HUES48 (cell line): ENCODE measurements at regions not wholly inside any gene's neighbourhood (a gene's known extent, or its start where the extent isn't known, plus 50 kb on each side); places are given as distances from the start of the nearest gene placed in this dataset.

ENCODE experiments used
- H3K27ac ChIP-seq: one replicate; pipeline ENCODE4 v1.7.0; 2013; ENCODE audit warnings: low read depth, low read length, inconsistent platforms
- H3K27me3 ChIP-seq: 2 replicates; pipeline ENCODE4 v1.6.1; 2013; ENCODE audit warnings: mild to moderate bottlenecking, low read length; ENCODE audit not compliant: control insufficient read depth, insufficient read depth
- H3K36me3 ChIP-seq: 2 replicates; pipeline ENCODE4 v1.6.1; 2013; ENCODE audit warnings: low read length; ENCODE audit not compliant: control insufficient read depth, insufficient read depth
- H3K4me1 ChIP-seq: 2 replicates; pipeline ENCODE4 v1.6.1; 2013; ENCODE audit warnings: mild to moderate bottlenecking, low read length; ENCODE audit not compliant: control insufficient read depth, insufficient read depth
- H3K4me3 ChIP-seq: 2 replicates; pipeline ENCODE4 v1.5.1; 2013; ENCODE audit warnings: mild to moderate bottlenecking, low read depth, low read length
- H3K9ac ChIP-seq: 2 replicates; pipeline ENCODE4 v1.6.1; 2013; ENCODE audit warnings: mild to moderate bottlenecking, low read depth, low read length, moderate library complexity
- H3K9me3 ChIP-seq: 2 replicates; pipeline ENCODE4 v1.6.1; 2013; ENCODE audit warnings: low read length; ENCODE audit not compliant: control insufficient read depth, insufficient read depth

GRCh38 chr2:62561586-62561985, 55.6 kb upstream of the TMEM17 start:
- H3K27ac ChIP-seq = no peak overlapping the region
- H3K36me3 ChIP-seq = no peaks in the 10 kb centered on the region
- no peaks in the 10 kb centered on the region for H3K4me1 ChIP-seq
- H3K27me3 ChIP-seq = no peaks in the 10 kb centered on the region
- no peak overlapping the region for H3K9ac ChIP-seq
- H3K4me3 ChIP-seq = no peak overlapping the region
- no peaks in the 10 kb centered on the region for H3K9me3 ChIP-seq

- no peaks in the 10 kb centered on the region for H3K9me3 ChIP-seq
- no peak overlapping the region for H3K4me3 ChIP-seq
- H3K27me3 ChIP-seq = no peaks in the 10 kb centered on the region
- no peak overlapping the region for H3K27ac ChIP-seq
- no peaks in the 10 kb centered on the region for H3K4me1 ChIP-seq
- no peaks in the 10 kb centered on the region for H3K36me3 ChIP-seq
- H3K9ac ChIP-seq = no peak overlapping the region
Measured at GRCh38 chr2:62559582-62559981, 53.6 kb upstream of the TMEM17 start.

GRCh38 chr2:62558743-62559142, 52.7 kb upstream of the TMEM17 start:
- H3K9me3 ChIP-seq = no peaks in the 10 kb centered on the region
- no peak overlapping the region for H3K9ac ChIP-seq
- no peaks in the 10 kb centered on the region for H3K36me3 ChIP-seq
- no peaks in the 10 kb centered on the region for H3K4me1 ChIP-seq
- H3K27ac ChIP-seq = no peak overlapping the region
- H3K27me3 ChIP-seq = no peaks in the 10 kb centered on the region
- no peak overlapping the region for H3K4me3 ChIP-seq

GRCh38 chr2:62556086-62556485, 50.1 kb upstream of the TMEM17 start:
- no peaks in the 10 kb centered on the region for H3K27me3 ChIP-seq
- no peaks in the 10 kb centered on the region for H3K9me3 ChIP-seq
- H3K9ac ChIP-seq = no peak overlapping the region
- H3K36me3 ChIP-seq = no peaks in the 10 kb centered on the region
- no peaks in the 10 kb centered on the region for H3K4me1 ChIP-seq
- no peak overlapping the region for H3K4me3 ChIP-seq
- H3K27ac ChIP-seq = no peak overlapping the region
